ENCODE measurements at regions not wholly inside any gene's neighbourhood (a gene's known extent, or its start where the extent isn't known, plus 50 kb on each side); places are given as distances from the start of the nearest gene placed in this dataset.
"Not testable (repeated sequence)": the region's sequence is repeated elsewhere in the genome, so short reads cannot be mapped to it uniquely, and the experiment has no call there.

- no peak for DNase-seq
These were observed 615.0 kb downstream of the HINT1 start for GRCh38 chr5:130549884-130550561.

- no peak for DNase-seq
These were observed 618.8 kb downstream of the HINT1 start for GRCh38 chr5:130546211-130546610.

GRCh38 chr5:130545291-130545690 lies 619.8 kb downstream of the HINT1 start:
- no peak for DNase-seq

- DNase-seq = no peak
These were observed 623.3 kb downstream of the HINT1 start for GRCh38 chr5:130541617-130542221.

- DNase-seq = no peak
These were observed 628.4 kb downstream of the HINT1 start for GRCh38 chr5:130536691-130537090.

GRCh38 chr5:130532786-130533185 lies 628.5 kb downstream of the CHSY3 start:
- no peak for DNase-seq

GRCh38 chr5:130529511-130530485 lies 625.5 kb downstream of the CHSY3 start:
- no peak for DNase-seq

- no peak for DNase-seq
These were observed 624.8 kb downstream of the CHSY3 start for GRCh38 chr5:130529111-130529510.

GRCh38 chr5:130528474-130528873 lies 624.2 kb downstream of the CHSY3 start:
- no peak for DNase-seq

GRCh38 chr5:130526708-130527107 lies 622.4 kb downstream of the CHSY3 start:
- no peak for DNase-seq

GRCh38 chr5:130520211-130520610 lies 615.9 kb downstream of the CHSY3 start:
- DNase-seq = no peak

GRCh38 chr5:130514984-130515690 lies 610.9 kb downstream of the CHSY3 start:
- DNase-seq = no peak

GRCh38 chr5:130502702-130503101 lies 598.4 kb downstream of the CHSY3 start:
- no peak for DNase-seq

GRCh38 chr5:130501151-130501865 lies 597.0 kb downstream of the CHSY3 start:
- DNase-seq = no peak

- not testable (repeated sequence) for DNase-seq
These were observed 596.2 kb downstream of the CHSY3 start for GRCh38 chr5:130500495-130500894.

GRCh38 chr5:130496215-130496614 lies 592.0 kb downstream of the CHSY3 start:
- DNase-seq = no peak

- DNase-seq = no peak
These were observed 584.0 kb downstream of the CHSY3 start for GRCh38 chr5:130488252-130488651.

GRCh38 chr5:130479045-130479804 lies 575.0 kb downstream of the CHSY3 start:
- no peak for DNase-seq

GRCh38 chr5:130476325-130476724 lies 572.1 kb downstream of the CHSY3 start:
- no peak for DNase-seq

- DNase-seq = no peak
These were observed 558.3 kb downstream of the CHSY3 start for GRCh38 chr5:130462516-130462915.

GRCh38 chr5:130455175-130455574 lies 550.9 kb downstream of the CHSY3 start:
- DNase-seq = no peak

GRCh38 chr5:130452744-130453143 lies 548.5 kb downstream of the CHSY3 start:
- DNase-seq = no peak

All from NCI-H2081 treated with DMSO at 0.1 percent for 48 hours (cell line).